HK-2 (cell line): ENCODE measurements at regions not wholly inside any gene's neighbourhood (a gene's known extent, or its start where the extent isn't known, plus 50 kb on each side); places are given as distances from the start of the nearest gene placed in this dataset.
A peak's percentile ranks its signal among the peaks of the same experiment; 100 is the strongest.

ENCODE experiments used
- DNase-seq: peaks from one replicate; pipeline ENCODE4 v3.0.0-alpha.2; 2018; ENCODE audit not compliant: unreplicated experiment

DNA sequence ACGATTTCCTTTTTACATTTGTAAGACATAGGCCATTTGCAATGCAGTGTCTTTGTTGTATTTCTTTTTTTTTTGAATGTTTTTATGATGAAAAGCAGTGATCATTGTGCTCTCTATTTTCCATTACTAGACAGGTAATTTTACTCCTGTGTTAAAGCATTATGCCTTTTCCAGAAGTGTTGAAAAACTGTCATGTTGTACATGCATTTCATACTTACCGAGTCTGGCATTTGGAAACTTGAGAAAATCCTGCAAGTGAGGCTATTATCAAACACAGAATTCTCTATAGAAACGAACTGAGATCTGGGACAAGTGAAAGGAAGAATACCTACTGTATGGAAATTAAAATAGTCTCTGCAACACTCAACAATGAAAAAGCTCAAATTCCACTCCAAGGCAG lies 78.6 kb upstream of the CNR1 start:
- no peak for DNase-seq

DNA sequence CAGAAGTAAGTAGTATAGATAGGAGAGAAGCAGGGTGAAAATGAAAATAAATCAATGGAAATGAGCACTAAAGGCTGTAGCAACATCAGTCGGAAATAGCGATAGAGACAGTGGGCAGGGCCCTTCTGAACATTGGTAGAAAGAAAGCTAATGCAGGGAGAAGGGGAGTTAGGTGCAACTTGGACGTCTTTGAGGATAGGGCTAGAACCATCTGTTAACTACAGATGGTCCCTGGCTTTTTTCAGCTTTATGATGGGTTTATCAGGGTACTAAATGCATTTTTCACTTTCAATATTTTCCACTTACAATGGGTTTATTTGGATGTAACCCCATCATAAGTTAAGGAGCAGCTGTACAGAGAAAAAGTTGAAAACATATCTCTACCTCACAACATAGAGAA lies 72.8 kb upstream of the CNR1 start:
- DNase-seq: no peak

DNA sequence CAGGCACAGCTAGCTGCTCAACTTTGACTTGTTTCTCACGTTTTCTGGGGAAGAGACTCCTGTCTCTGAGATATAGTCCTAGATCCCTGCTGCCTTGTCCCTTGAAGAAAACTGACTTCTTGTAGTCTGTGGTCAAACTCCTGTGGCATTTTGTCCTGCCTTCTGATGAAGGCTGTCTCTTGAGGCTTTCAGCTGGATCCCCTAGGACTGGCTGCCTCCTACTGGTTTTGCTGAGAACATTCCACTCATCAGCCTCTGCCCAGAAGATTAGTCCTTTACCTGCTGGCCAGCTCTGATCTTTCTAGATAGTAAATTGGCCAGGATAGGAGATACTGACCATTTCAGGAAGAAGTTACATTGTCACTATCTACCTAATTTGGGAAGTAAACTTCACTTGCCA lies 71.9 kb upstream of the CNR1 start:
- peak; percentile 3 for DNase-seq

DNA sequence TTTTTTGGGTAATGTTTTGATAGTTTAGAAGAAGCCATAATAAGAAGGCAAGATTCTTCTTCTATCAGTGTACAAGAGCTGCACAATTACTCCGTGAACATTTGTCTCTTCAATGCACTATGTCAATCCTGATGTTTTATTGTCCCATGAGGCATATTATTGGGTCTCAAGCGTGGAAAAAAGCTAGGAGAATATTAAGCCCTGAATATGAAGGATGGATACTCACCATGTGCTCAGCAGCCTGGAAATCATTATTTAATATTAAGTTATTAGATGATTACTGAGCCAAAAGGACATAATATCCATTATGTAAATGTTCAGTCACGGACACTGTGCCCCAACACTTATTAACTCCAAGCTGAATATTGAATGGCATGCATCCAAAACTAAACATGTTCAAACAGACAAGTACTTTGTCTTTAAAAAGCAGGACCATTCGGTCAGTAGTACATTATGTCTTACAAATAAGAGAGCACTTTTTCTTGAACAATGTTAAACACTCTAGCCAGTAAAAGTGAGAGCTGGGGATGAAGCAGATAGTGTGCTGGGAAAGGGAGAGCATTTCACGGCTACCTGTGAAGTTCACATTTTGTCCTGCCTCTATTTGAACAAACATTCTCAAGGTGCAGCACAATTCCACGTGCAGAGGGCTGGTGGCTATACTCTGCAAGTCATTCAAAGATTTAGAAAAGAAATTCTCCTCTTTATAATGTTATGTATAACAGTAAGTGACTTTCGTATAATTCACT lies 70.6 kb upstream of the CNR1 start:
- no peak for DNase-seq

DNA sequence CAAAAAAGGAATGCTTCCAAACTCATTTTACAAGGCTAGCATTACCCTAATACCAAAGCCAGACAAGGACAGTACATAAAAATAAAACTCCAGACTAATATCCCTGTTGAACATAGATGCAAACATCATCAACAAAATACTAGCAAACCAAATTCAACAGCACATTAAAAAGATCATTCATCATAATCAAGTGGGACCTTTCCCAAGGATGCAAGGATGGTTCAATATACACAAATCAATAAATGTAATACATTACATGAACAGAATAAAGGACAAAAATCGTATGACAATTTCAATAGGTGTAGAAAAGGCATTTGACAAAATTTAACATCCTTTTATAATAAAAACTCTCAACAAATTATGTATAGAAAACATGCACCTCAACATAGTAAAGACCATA lies 66.6 kb upstream of the CNR1 start:
- DNase-seq: no peak

DNA sequence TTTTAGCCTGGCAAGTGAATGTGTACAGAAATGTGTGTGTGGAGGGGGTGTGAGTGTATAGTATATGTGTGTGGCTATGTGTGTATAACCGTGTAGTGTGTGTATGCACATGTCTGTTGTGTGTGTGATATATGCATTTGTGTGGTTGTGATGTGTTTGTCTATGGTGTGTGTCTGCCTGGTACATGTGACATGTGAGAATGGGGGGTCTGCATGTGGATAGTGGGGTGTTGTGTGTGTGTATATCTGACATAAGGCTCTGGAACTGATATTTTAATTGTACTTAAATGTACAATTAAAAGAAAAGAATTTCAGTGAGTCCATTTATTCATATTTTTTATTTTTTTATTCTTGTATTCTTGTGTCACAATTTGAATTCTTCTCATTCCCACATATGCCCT lies 57.2 kb upstream of the CNR1 start:
- no peak for DNase-seq

DNA sequence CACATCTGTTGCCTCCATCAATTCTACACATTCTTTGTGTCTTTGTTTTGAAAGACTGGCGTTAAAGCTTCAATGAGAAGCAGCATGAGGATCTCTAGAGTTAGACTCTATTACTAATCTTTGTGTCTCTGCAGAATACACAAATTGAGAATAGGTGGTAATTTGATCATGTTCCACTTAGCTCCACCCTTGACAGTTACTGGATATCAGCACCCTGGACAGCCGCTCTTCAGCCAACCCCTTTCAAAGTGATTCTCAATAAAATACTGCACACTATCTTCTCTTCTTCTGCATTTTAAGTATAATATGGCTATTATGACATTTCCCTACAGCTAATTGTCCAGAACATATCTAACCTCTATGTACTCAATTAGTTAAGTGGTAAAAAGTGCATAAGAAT lies 54.3 kb upstream of the CNR1 start:
- DNase-seq: peak; percentile 6

DNA sequence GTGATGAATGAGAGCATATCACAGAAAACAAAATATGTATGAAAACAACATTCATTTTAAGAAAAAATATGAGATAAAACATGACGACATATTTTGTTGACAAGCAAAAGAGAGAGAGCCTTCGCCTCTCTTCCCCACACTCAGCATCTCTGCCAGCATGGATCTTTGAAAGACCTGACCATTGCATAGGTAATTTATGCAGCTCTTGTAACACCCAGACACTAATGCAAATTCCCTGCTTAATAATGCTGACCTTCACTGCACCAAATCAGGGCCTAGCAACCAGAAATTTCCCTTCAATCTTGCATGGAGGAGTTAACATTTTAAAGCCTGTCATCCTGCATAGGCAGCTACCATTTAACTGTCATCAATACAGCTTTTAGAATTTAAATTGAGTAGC lies 50.0 kb upstream of the CNR1 start:
- DNase-seq: no peak
